Activated naive CD8-positive, alpha-beta T cell treated with anti-CD3 and anti-CD28 coated beads, Interleukin-2, amount 50 U/mL, for 24 hours (primary cell): ENCODE measurements at regions not wholly inside any gene's neighbourhood (a gene's known extent, or its start where the extent isn't known, plus 50 kb on each side); places are given as distances from the start of the nearest gene placed in this dataset.
"Not testable (repeated sequence)": the region's sequence is repeated elsewhere in the genome, so short reads cannot be mapped to it uniquely, and the experiment has no call there.

Experiments
- ATAC-seq: fragments of 150-1000 bp; cut with Tn5 transposase; one replicate; pipeline ENCODE4 v1.10.0; 2021
- DNase-seq: peaks from one replicate; pipeline ENCODE4 v3.0.0; 2021
- H3K27ac Mint-ChIP-seq: one replicate; pipeline ENCODE4 v1.8.0; 2021; ENCODE audit warnings: mild to moderate bottlenecking, mixed read lengths
- H3K27me3 Mint-ChIP-seq: one replicate; pipeline ENCODE4 v1.8.0; 2021; ENCODE audit warnings: mixed read lengths
- H3K36me3 Mint-ChIP-seq: one replicate; pipeline ENCODE4 v1.8.0; 2021; ENCODE audit warnings: low read depth, mixed read lengths
- H3K4me1 Mint-ChIP-seq: one replicate; pipeline ENCODE4 v1.8.0; 2021; ENCODE audit warnings: mixed read lengths
- H3K4me3 Mint-ChIP-seq: one replicate; pipeline ENCODE4 v1.8.0; 2021; ENCODE audit warnings: mild to moderate bottlenecking, moderate library complexity, mixed read lengths
- H3K9me3 Mint-ChIP-seq: one replicate; pipeline ENCODE4 v1.8.0; 2021; ENCODE audit warnings: mixed read lengths

DNA sequence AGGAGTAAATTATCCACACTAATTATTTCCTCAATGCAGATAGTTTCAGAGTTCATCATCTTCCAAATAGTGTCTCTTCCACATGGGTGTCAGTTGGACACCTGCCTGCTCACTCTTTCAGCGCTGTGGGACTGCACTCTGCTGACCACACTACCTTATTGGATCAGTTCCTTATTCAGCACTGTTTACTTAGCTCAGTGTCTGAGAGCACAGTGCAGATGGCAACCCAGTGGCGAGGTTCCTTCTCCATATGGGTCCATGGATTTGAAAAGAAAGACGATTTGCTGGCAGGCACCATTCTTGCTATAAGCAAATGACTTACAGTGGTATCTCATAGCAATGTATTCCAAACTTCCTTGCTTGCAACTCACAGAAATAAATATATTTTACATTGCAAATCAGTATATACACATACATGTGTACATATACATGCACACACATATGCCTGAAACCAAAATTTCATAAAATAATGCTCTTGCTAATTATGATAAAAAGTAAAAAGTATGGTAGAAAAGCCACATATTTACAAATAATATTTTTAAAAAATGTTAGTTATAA is 354.8 kb downstream of the INSIG2 start:
- no peak overlapping the region for H3K4me3 Mint-ChIP-seq
- H3K4me1 Mint-ChIP-seq, result no peaks in the 10 kb centered on the region
- ATAC-seq (no peak), DNase-seq (no peak)
- peaks cover 7% of the 10 kb centered on the region for H3K27me3 Mint-ChIP-seq
- no peaks in the 10 kb centered on the region for H3K36me3 Mint-ChIP-seq
- no peak overlapping the region for H3K27ac Mint-ChIP-seq
- H3K9me3 Mint-ChIP-seq, result no peaks in the 10 kb centered on the region

- H3K27ac Mint-ChIP-seq, result no peak overlapping the region
- no peaks in the 10 kb centered on the region for H3K36me3 Mint-ChIP-seq
- H3K9me3 Mint-ChIP-seq, result no peaks in the 10 kb centered on the region
- DNase-seq, result no peak
- H3K4me1 Mint-ChIP-seq, result no peaks in the 10 kb centered on the region
- peaks cover 7% of the 10 kb centered on the region for H3K27me3 Mint-ChIP-seq
- no peak overlapping the region for H3K4me3 Mint-ChIP-seq
- no peak for ATAC-seq
Measured at GRCh38 chr2:118442046-118442445, 353.8 kb downstream of the INSIG2 start.

- no peak overlapping the region for H3K27ac Mint-ChIP-seq
Measured at GRCh38 chr2:118440404-118441098, 352.3 kb downstream of the INSIG2 start.

DNA sequence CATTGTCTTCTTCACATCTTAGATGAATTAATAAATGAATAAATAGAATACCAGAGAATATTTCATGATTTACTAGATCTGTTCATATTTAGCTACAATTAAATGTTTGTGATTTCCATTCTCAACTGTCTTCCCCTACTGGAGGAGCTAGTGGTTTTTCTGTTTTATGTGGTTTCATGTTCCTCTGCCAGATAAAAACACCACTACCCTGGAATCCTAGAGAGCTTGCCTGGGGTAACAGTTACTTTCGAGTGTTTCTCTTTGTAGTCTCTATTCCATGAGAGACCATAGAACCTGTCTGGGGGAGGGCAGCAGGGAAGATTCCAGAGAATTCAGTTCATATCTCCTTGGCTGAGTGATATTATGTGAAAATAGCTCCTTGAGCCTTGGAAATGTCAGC is 349.2 kb downstream of the INSIG2 start:
- Mint-ChIP-seq H3K9me3 (no peaks in the 10 kb centered on the region), H3K36me3 (no peaks in the 10 kb centered on the region)
- no peak for DNase-seq

More at GRCh38 chr2:118440404-118441098, 352.3 kb downstream of the INSIG2 start:
- ATAC-seq, result no peak
- Mint-ChIP-seq H3K4me3 (no peak overlapping the region), H3K27me3 (peaks cover 12% of the 10 kb centered on the region), H3K4me1 (no peaks in the 10 kb centered on the region), H3K36me3 (no peaks in the 10 kb centered on the region), H3K9me3 (no peaks in the 10 kb centered on the region)
- no peak for DNase-seq

DNA sequence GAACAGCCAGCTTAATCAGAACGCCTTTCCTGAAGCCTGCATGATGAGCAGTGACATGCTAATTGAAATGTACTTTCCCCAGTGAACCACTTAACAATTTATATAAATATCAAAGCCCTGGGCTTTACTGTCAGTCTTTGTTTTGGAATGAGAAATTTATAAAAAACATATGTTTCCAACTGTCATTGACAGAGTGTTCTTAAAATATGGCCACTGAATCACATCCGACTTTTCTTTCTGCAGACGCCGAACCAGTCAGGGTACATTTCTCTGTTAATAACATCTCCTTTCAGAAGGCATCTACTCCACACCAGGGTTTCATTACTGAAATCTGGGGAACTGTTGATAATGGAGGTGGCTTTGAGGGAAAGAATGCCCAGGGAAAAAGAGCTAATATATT is 343.7 kb downstream of the INSIG2 start:
- Mint-ChIP-seq H3K9me3 (no peaks in the 10 kb centered on the region), H3K36me3 (no peaks in the 10 kb centered on the region), H3K27ac (no peak overlapping the region), H3K4me1 (no peaks in the 10 kb centered on the region), H3K27me3 (peaks cover 13% of the 10 kb centered on the region), H3K4me3 (no peak overlapping the region)
- ATAC-seq (no peak), DNase-seq (no peak)

More for the DNA sequence above, 349.2 kb downstream of the INSIG2 start:
- no peak for ATAC-seq
- Mint-ChIP-seq H3K4me3 (no peak overlapping the region), H3K27ac (no peak overlapping the region), H3K27me3 (peaks cover 13% of the 10 kb centered on the region), H3K4me1 (no peaks in the 10 kb centered on the region)

DNA sequence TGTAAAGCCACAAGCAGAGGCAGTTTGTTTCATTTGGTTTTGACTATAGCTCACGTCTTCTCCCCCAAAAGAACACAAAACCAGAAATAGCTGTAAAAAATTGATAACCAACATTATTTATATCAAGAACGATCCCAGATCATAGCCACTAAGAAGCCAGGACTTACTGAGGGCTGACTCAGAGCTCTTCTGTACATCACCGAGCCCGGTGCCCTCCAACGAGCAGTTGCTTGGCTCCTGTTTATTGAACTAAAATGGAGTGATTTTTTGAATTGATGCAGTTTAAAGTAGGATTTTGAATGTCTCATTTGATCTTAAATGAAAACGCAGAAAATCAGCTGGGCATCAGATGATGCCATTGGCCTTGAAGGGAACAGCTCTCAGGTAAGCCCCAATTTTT is 343.3 kb downstream of the INSIG2 start:
- no peak overlapping the region for H3K4me3 Mint-ChIP-seq
- ATAC-seq (no peak), DNase-seq (no peak)

DNA sequence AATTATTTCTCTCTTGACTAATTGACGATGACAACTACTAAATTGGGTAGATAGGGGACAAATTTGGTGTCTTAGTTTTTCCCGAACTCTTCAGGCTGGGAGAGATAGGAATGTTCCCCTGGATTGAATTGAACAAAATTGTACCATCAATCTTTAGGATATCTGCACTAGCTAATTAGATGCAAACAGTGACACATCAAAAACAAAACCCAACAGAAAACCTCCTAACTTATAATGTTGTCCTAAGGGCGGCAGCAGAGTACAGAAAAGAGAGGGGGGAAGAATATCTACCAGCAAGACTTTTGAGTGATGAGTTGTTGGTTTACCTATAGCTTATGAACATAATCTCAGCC is 342.9 kb downstream of the INSIG2 start:
- Mint-ChIP-seq H3K9me3 (no peaks in the 10 kb centered on the region), H3K27ac (no peak overlapping the region), H3K4me1 (no peaks in the 10 kb centered on the region), H3K4me3 (no peak overlapping the region), H3K36me3 (no peaks in the 10 kb centered on the region), H3K27me3 (peaks cover 13% of the 10 kb centered on the region)
- DNase-seq (no peak), ATAC-seq (no peak)

More for the DNA sequence above, 343.3 kb downstream of the INSIG2 start:
- peaks cover 13% of the 10 kb centered on the region for H3K27me3 Mint-ChIP-seq
- H3K27ac Mint-ChIP-seq, result no peak overlapping the region
- H3K9me3 Mint-ChIP-seq, result no peaks in the 10 kb centered on the region
- no peaks in the 10 kb centered on the region for H3K36me3 Mint-ChIP-seq
- H3K4me1 Mint-ChIP-seq, result no peaks in the 10 kb centered on the region

- DNase-seq, result no peak
- Mint-ChIP-seq H3K27me3 (peaks cover 9% of the 10 kb centered on the region), H3K9me3 (no peaks in the 10 kb centered on the region), H3K27ac (no peak overlapping the region), H3K36me3 (no peaks in the 10 kb centered on the region), H3K4me3 (no peak overlapping the region), H3K4me1 (no peaks in the 10 kb centered on the region)
- ATAC-seq, result no peak
Measured at GRCh38 chr2:118430510-118431164, 342.4 kb downstream of the INSIG2 start.

DNA sequence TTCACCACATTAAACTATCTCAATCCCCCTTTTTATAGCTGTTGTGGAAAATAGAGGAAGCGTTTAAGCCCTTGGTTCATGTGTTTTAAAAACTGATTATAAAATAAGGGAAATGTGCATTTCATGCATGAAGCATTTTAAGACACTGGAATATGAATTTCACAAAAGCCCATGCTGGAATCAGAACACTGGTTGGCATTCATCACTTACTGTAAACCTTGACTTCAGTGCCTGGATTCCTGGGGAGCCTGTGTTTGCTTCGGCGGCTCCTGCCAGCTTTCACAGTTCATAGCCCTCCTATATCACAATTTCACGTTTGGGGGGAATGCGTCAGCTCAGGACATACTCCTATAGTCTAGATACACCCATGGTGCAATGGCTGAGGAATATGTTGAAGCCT is 336.9 kb downstream of the INSIG2 start:
- peaks cover 8% of the 10 kb centered on the region for H3K9me3 Mint-ChIP-seq
- no peaks in the 10 kb centered on the region for H3K36me3 Mint-ChIP-seq
- ATAC-seq, result no peak
- H3K4me1 Mint-ChIP-seq, result no peaks in the 10 kb centered on the region
- DNase-seq, result no peak
- no peak overlapping the region for H3K27ac Mint-ChIP-seq
- no peak overlapping the region for H3K4me3 Mint-ChIP-seq
- H3K27me3 Mint-ChIP-seq, result peaks cover 2% of the 10 kb centered on the region

- Mint-ChIP-seq H3K4me3 (no peak overlapping the region), H3K27me3 (peaks cover 5% of the 10 kb centered on the region), H3K36me3 (no peaks in the 10 kb centered on the region), H3K9me3 (peaks cover 8% of the 10 kb centered on the region), H3K4me1 (no peaks in the 10 kb centered on the region), H3K27ac (no peak overlapping the region)
- ATAC-seq (no peak), DNase-seq (no peak)
Measured at GRCh38 chr2:118423776-118424175, 335.5 kb downstream of the INSIG2 start.

- ATAC-seq, result no peak
- peaks cover 5% of the 10 kb centered on the region for H3K27me3 Mint-ChIP-seq
Measured at GRCh38 chr2:118421648-118422047, 333.4 kb downstream of the INSIG2 start.

GRCh38 chr2:118417406-118418120 is 329.3 kb downstream of the INSIG2 start:
- ATAC-seq (no peak), DNase-seq (no peak)
- Mint-ChIP-seq H3K9me3 (peaks cover 8% of the 10 kb centered on the region), H3K27me3 (peaks cover 5% of the 10 kb centered on the region), H3K4me3 (no peak overlapping the region), H3K4me1 (no peaks in the 10 kb centered on the region), H3K36me3 (no peaks in the 10 kb centered on the region), H3K27ac (no peak overlapping the region)

More at GRCh38 chr2:118421648-118422047, 333.4 kb downstream of the INSIG2 start:
- no peaks in the 10 kb centered on the region for H3K4me1 Mint-ChIP-seq
- no peak overlapping the region for H3K27ac Mint-ChIP-seq
- no peaks in the 10 kb centered on the region for H3K36me3 Mint-ChIP-seq
- H3K4me3 Mint-ChIP-seq, result no peak overlapping the region
- H3K9me3 Mint-ChIP-seq, result peaks cover 8% of the 10 kb centered on the region
- no peak for DNase-seq

DNA sequence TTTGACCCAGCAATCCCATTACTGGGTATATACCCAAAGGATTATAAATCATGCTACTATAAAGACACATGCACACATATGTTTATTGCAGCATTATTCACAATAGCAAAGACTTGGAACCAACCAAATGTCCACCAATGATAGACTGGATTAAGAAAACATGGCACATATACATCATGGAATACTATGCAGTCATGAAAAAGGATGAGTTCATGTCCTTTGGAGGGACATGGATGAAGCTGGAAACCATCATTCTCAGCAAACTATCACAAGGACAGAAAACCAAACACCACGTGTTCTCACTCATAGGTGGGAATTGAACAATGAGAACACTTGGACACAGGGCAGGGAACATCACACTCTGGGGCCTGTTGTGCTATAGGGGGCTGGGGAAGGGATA is 326.9 kb downstream of the INSIG2 start:
- H3K9me3 Mint-ChIP-seq, H3K27ac Mint-ChIP-seq, H3K4me1 Mint-ChIP-seq, H3K36me3 Mint-ChIP-seq, DNase-seq, H3K27me3 Mint-ChIP-seq, ATAC-seq, H3K4me3 Mint-ChIP-seq: not testable (repeated sequence)

DNA sequence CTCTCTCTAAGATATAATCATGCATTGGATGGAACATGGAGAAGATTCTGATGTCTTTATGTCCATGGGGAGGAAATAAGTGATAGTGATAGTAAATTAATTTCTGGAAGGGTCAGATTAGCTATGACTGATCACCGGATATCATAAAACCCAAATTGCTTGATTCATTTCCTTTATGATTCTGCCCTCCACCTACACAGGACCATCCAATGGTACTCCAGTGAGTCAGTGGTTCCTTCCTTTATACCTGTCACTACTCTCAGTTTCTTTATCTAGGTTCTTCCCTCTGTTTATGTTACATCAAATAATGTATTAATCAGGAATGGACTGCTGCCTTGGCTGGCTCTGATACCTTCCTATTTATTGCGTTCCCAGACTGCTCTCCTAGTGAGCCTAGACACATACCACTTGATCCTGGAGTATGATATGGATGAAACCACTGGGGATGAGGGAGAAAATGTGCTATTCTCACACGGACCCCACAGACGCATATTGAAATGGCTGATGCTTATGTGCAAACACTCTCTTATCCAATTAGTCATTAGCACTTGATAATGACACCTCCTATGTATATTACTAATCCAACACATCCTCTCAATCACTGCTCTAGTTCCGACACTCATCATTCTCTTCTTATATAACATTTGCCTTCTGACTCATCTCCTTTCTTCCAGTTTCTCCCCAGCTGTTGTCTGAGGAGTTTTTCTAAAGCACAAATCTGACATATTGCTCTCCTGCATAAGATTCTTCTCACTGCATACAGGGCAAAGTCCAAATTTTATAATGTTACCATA is 315.6 kb downstream of the INSIG2 start:
- ATAC-seq (peak; percentile 93), DNase-seq (no peak)
- H3K4me3 Mint-ChIP-seq, result no peak overlapping the region
- no peak overlapping the region for H3K27ac Mint-ChIP-seq
- peaks cover 11% of the 10 kb centered on the region for H3K4me1 Mint-ChIP-seq
- H3K9me3 Mint-ChIP-seq, result peaks cover 4% of the 10 kb centered on the region
- peaks cover 20% of the 10 kb centered on the region for H3K27me3 Mint-ChIP-seq
- H3K36me3 Mint-ChIP-seq, result no peaks in the 10 kb centered on the region
